Suprapubic skin (tissue), 4 donors: ENCODE measurements at regions not wholly inside any gene's neighbourhood (a gene's known extent, or its start where the extent isn't known, plus 50 kb on each side); places are given as distances from the start of the nearest gene placed in this dataset.

Source experiments
- DNase-seq, 2 donors: peaks; one replicate each; pipeline ENCODE4 v3.0.0-alpha.2; 2019; ENCODE audit warnings: low spot score in 2 of 2
- H3K27ac ChIP-seq: fragments of 200-600 bp; sonication (generic); one replicate; pipeline ENCODE4 v1.5.1; 2019
- H3K27me3 ChIP-seq: fragments of 200-600 bp; sonication (generic); one replicate; pipeline ENCODE4 v1.5.1; 2019
- H3K36me3 ChIP-seq: fragments of 200-600 bp; sonication (generic); one replicate; pipeline ENCODE4 v1.5.1; 2019
- H3K4me1 ChIP-seq: fragments of 200-600 bp; sonication (generic); one replicate; pipeline ENCODE4 v1.5.1; 2019
- H3K4me3 ChIP-seq: fragments of 200-600 bp; sonication (generic); one replicate; pipeline ENCODE4 v1.5.1; 2019; ENCODE audit warnings: mild to moderate bottlenecking
- H3K9me3 ChIP-seq: fragments of 200-600 bp; sonication (generic); one replicate; pipeline ENCODE4 v1.5.1; 2019
- CTCF ChIP-seq, 2 donors: fragments of 200-600 bp in 1 of 2; fragments of 450-650 bp in 1 of 2; sonication (generic) in 1 of 2; IDR thresholded peaks; one replicate each; pipeline ENCODE4 v1.5.1; 2016 to 2019; ENCODE audit warnings: antibody characterized with exemption in 2 of 2, mild to moderate bottlenecking in 1 of 2, moderate library complexity in 1 of 2
- EP300 ChIP-seq: sonication (generic); formaldehyde crosslinking; IDR thresholded peaks from one replicate; pipeline ENCODE4 v1.6.1; 2017; ENCODE audit warnings: antibody characterized with exemption
- POLR2A ChIP-seq, 2 donors: fragments of 450-650 bp; IDR thresholded peaks; one replicate each; pipeline ENCODE4 v1.6.1; 2017; ENCODE audit warnings: antibody characterized with exemption in 2 of 2, mild to moderate bottlenecking in 2 of 2, moderate library complexity in 2 of 2
- POLR2AphosphoS5 ChIP-seq, 3 donors: sonication (generic); formaldehyde crosslinking; IDR thresholded peaks; one replicate each; pipeline ENCODE4 v1.6.1; 2017; ENCODE audit warnings: antibody characterized with exemption in 3 of 3
- WGBS: methylation state at CpG from one replicate; pipeline ENCODE4 v1.1.5; 2018; 5-methylcytosine and 5-hydroxymethylcytosine counted together

- H3K27ac ChIP-seq = no peak overlapping the region
- H3K4me3 ChIP-seq = no peak overlapping the region
- no peak for DNase-seq
- TF ChIP-seq POLR2A (IDR thresholded peaks at IDR 0.05) (no peak), EP300 (no peak), POLR2AphosphoS5 (IDR thresholded peaks at IDR 0.05) (no peak), CTCF (IDR thresholded peaks at IDR 0.05) (no peak)
- no peaks in the 10 kb centered on the region for H3K4me1 ChIP-seq
- H3K9me3 ChIP-seq = no peaks in the 10 kb centered on the region
- no peaks in the 10 kb centered on the region for H3K36me3 ChIP-seq
- H3K27me3 ChIP-seq = no peaks in the 10 kb centered on the region
- WGBS = 69% methylated on average over 7 of the region's 7 CpGs
Observed at GRCh38 chr9:581673-582497, 259.6 kb upstream of the DMRT1 start.

GRCh38 chr9:582775-583174, 258.7 kb upstream of the DMRT1 start:
- H3K27me3 ChIP-seq = no peaks in the 10 kb centered on the region
- H3K36me3 ChIP-seq = no peaks in the 10 kb centered on the region
- DNase-seq = no peak
- H3K4me1 ChIP-seq = peaks cover under 1% of the 10 kb centered on the region
- H3K4me3 ChIP-seq = no peak overlapping the region
- no peaks in the 10 kb centered on the region for H3K9me3 ChIP-seq
- WGBS = 58% methylated on average over 3 of the region's 3 CpGs
- TF ChIP-seq EP300 (no peak), POLR2AphosphoS5 (IDR thresholded peaks at IDR 0.05) (no peak), CTCF (IDR thresholded peaks at IDR 0.05) (no peak), POLR2A (IDR thresholded peaks at IDR 0.05) (no peak)
- H3K27ac ChIP-seq = no peak overlapping the region

- peaks cover 32% of the 10 kb centered on the region for H3K4me1 ChIP-seq
Observed at GRCh38 chr9:587527-587926, 254.0 kb upstream of the DMRT1 start.

GRCh38 chr9:588981-589380, 252.5 kb upstream of the DMRT1 start:
- no peaks in the 10 kb centered on the region for H3K9me3 ChIP-seq
- no peak for DNase-seq
- H3K4me3 ChIP-seq = no peak overlapping the region
- H3K4me1 ChIP-seq = peaks cover 35% of the 10 kb centered on the region
- H3K36me3 ChIP-seq = no peaks in the 10 kb centered on the region
- 61% methylated on average over 3 of the region's 3 CpGs for WGBS
- TF ChIP-seq POLR2AphosphoS5 (IDR thresholded peaks at IDR 0.05) (no peak), CTCF (IDR thresholded peaks at IDR 0.05) (no peak), POLR2A (IDR thresholded peaks at IDR 0.05) (no peak), EP300 (no peak)
- H3K27ac ChIP-seq = peak overlapping the region; percentile 67
- H3K27me3 ChIP-seq = no peaks in the 10 kb centered on the region

More at GRCh38 chr9:587527-587926, 254.0 kb upstream of the DMRT1 start:
- no peak for DNase-seq
- Histone ChIP-seq H3K27ac (no peak overlapping the region), H3K4me3 (no peak overlapping the region), H3K9me3 (no peaks in the 10 kb centered on the region), H3K27me3 (no peaks in the 10 kb centered on the region), H3K36me3 (no peaks in the 10 kb centered on the region)
- no peak for TF ChIP-seq POLR2A (IDR thresholded peaks at IDR 0.05)
- no peak for TF ChIP-seq CTCF (IDR thresholded peaks at IDR 0.05)
- TF ChIP-seq POLR2AphosphoS5 (IDR thresholded peaks at IDR 0.05) = no peak
- no peak for TF ChIP-seq EP300
- 62% methylated on average over 2 of the region's 2 CpGs for WGBS

DNA sequence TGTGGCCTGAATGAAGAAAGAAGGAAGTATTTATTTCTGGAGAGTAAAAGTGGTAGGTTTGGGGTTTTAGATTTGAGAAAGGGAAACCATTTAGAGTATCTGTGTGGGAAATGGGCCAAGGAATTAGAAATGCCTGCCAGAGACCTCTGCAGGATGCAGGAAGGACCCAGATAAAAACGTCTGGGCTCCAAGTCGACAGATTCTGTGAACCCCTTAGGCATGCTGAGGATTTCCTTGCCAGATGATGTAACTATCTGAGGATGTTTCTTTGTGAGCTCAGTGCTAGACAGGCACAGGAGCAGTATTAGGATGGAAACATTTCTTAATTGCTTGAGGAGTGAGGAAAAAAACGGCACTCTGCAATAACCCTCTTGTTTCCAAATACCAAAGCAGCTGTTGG, 251.8 kb upstream of the DMRT1 start:
- WGBS = 3% methylated on average over 3 of the region's 3 CpGs
- no peaks in the 10 kb centered on the region for H3K27me3 ChIP-seq
- H3K9me3 ChIP-seq = no peaks in the 10 kb centered on the region
- H3K27ac ChIP-seq = peak overlapping the region; percentile 67
- no peak overlapping the region for H3K4me3 ChIP-seq
- TF ChIP-seq EP300 (no peak), POLR2AphosphoS5 (IDR thresholded peaks at IDR 0.05) (no peak), POLR2A (IDR thresholded peaks at IDR 0.05) (no peak), CTCF (IDR thresholded peaks at IDR 0.05) (no peak)
- peaks cover 35% of the 10 kb centered on the region for H3K4me1 ChIP-seq
- DNase-seq = no peak
- no peaks in the 10 kb centered on the region for H3K36me3 ChIP-seq
